SK-N-SH (cell line): ENCODE measurements at regions not wholly inside any gene's neighbourhood (a gene's known extent, or its start where the extent isn't known, plus 50 kb on each side); places are given as distances from the start of the nearest gene placed in this dataset.

Source experiments
- CTCF ChIA-PET: fragments of 300-600, 350-600 bp; formaldehyde crosslinking; extraction: SDS; loops from one replicate; lab custom pipeline; 2021; lab: Yijun Ruan, JAX
- POLR2A ChIA-PET: fragments of 350-600 bp; sonication (Branson Sonifier 250); formaldehyde crosslinking; extraction: SDS; loops from one replicate; lab custom pipeline; 2020; ENCODE audit warnings: antibody characterized with exemption, inconsistent platforms; lab: Yijun Ruan, JAX
- DNase-seq: peaks from one replicate; pipeline ENCODE4 v3.0.0; 2012
- H2AFZ ChIP-seq: fragments of 200-600 bp; sonication (generic); 2 replicates; pipeline ENCODE4 v1.8.1; 2016; ENCODE audit warnings: antibody characterized with exemption, mild to moderate bottlenecking, low read depth
- H3F3A ChIP-seq: fragments of 200-600 bp; sonication (generic); replicated peaks from 2 replicates; pipeline ENCODE3; 2016; ENCODE audit warnings: antibody characterized with exemption, mild to moderate bottlenecking; ENCODE audit not compliant: insufficient read depth
- H3K27ac ChIP-seq, 2 experiments: fragments of 200-500 bp in 1 of 2; fragments of 200-600 bp in 1 of 2; sonication (Bioruptor generic) in 1 of 2; sonication (generic), shearing (Covaris generic) in 1 of 2; 2 replicates each; pipeline versions ENCODE4 v1.5.1 to v1.6.1; 2014 to 2016; ENCODE audit warnings: low read depth in 2 of 2, inconsistent platforms in 1 of 2, low read length in 1 of 2, mild to moderate bottlenecking in 1 of 2, mixed read lengths in 1 of 2
- H3K27me3 ChIP-seq: fragments of 200-600 bp; sonication (generic), shearing (Covaris generic); 2 replicates; pipeline ENCODE4 v1.6.1; 2016; ENCODE audit warnings: mixed run types; ENCODE audit not compliant: insufficient read depth
- H3K36me3 ChIP-seq, 2 experiments: fragments of 200-500 bp in 1 of 2; fragments of 200-600 bp in 1 of 2; sonication (Bioruptor generic) in 1 of 2; sonication (generic) in 1 of 2; replicated peaks in 1 of 2; 2 replicates each; pipeline versions ENCODE3 to v1.5.1; 2014 to 2016; ENCODE audit warnings: low read length in 1 of 2, mild to moderate bottlenecking in 1 of 2; ENCODE audit not compliant: insufficient read depth in 2 of 2, control insufficient read depth in 1 of 2
- H3K4me1 ChIP-seq, 2 experiments: fragments of 200-500 bp in 1 of 2; fragments of 200-600 bp in 1 of 2; sonication (Bioruptor generic) in 1 of 2; sonication (generic), shearing (Covaris generic) in 1 of 2; 2 replicates each; pipeline versions ENCODE4 v1.5.1 to v1.6.1; 2014 to 2016; ENCODE audit warnings: low read depth in 1 of 2, low read length in 1 of 2, mixed run types in 1 of 2; ENCODE audit not compliant: insufficient read depth in 2 of 2, control insufficient read depth in 1 of 2
- H3K4me2 ChIP-seq: fragments of 200-600 bp; sonication (generic), shearing (Covaris generic); 2 replicates; pipeline ENCODE4 v1.6.1; 2017; ENCODE audit warnings: mixed run types
- H3K4me3 ChIP-seq, 2 experiments: fragments of 200-500 bp in 1 of 2; fragments of 200-600 bp in 1 of 2; sonication (Bioruptor generic) in 1 of 2; sonication (generic), shearing (Covaris generic) in 1 of 2; 2 replicates each; pipeline versions ENCODE4 v1.5.1 to v1.8.1; 2014 to 2016; ENCODE audit warnings: low read depth in 2 of 2, inconsistent platforms in 1 of 2, low read length in 1 of 2, mild to moderate bottlenecking in 1 of 2, mixed read lengths in 1 of 2, moderate library complexity in 1 of 2
- H3K79me2 ChIP-seq: fragments of 200-600 bp; sonication (generic); 2 replicates; pipeline ENCODE4 v1.8.1; 2017; ENCODE audit warnings: mild to moderate bottlenecking; ENCODE audit not compliant: insufficient read depth
- H3K9ac ChIP-seq: fragments of 200-600 bp; sonication (generic); 2 replicates; pipeline ENCODE4 v1.6.1; 2017; ENCODE audit warnings: mixed run types
- H3K9me2 ChIP-seq: fragments of 200-600 bp; sonication (generic); 2 replicates; pipeline ENCODE4 v1.6.1; 2017; ENCODE audit warnings: mixed run types
- H3K9me3 ChIP-seq: fragments of 200-600 bp; sonication (generic); 2 replicates; pipeline ENCODE4 v1.6.1; 2017; ENCODE audit warnings: mixed run types, mild to moderate bottlenecking, moderate library complexity
- H4K20me1 ChIP-seq: fragments of 200-600 bp; sonication (generic); 2 replicates; pipeline ENCODE4 v1.6.1; 2017; ENCODE audit warnings: mild to moderate bottlenecking, mixed run types; ENCODE audit not compliant: insufficient read depth
- CHD2 ChIP-seq: fragments of 150-350 bp; IDR thresholded peaks from 2 replicates; pipeline ENCODE4 v1.6.1; 2018; ENCODE audit warnings: low read length; ENCODE audit not compliant: partially characterized antibody
- EZH2phosphoT487 ChIP-seq: fragments of 200-600 bp; sonication (generic); IDR thresholded peaks from 2 replicates; pipeline ENCODE4 v1.6.1; 2017; ENCODE audit warnings: low read depth, mixed run types, mild to moderate bottlenecking, antibody characterized with exemption, moderate library complexity, borderline replicate concordance
- FOXM1 ChIP-seq: IDR thresholded peaks from 2 replicates; pipeline ENCODE4 v1.4.0; 2012; ENCODE audit warnings: low read depth, mild to moderate bottlenecking
- GABPA ChIP-seq: IDR thresholded peaks from 2 replicates; pipeline ENCODE4 v1.4.0; 2012; ENCODE audit warnings: low read depth, mild to moderate bottlenecking
- GATA2 ChIP-seq: sonication (generic); formaldehyde crosslinking; IDR thresholded peaks from 2 replicates; pipeline ENCODE4 v1.5.0; 2020; ENCODE audit warnings: mild to moderate bottlenecking, missing genetic modification reagents
- JUND ChIP-seq: IDR thresholded peaks from 2 replicates; pipeline ENCODE4 v1.4.0; 2012
- MEF2A ChIP-seq: IDR thresholded peaks from 2 replicates; pipeline ENCODE4 v1.4.0; 2012; ENCODE audit warnings: low read depth, borderline replicate concordance
- POLR2AphosphoS5 ChIP-seq: IDR thresholded peaks from 2 replicates; pipeline ENCODE4 v1.6.1; 2012; ENCODE audit warnings: low read depth, low read length
- RAD21 ChIP-seq: IDR thresholded peaks from 2 replicates; pipeline ENCODE4 v1.6.1; 2012; ENCODE audit warnings: mild to moderate bottlenecking, low read length
- RXRA ChIP-seq: IDR thresholded peaks from 2 replicates; pipeline ENCODE4 v1.4.0; 2012; ENCODE audit warnings: low read depth, mild to moderate bottlenecking, borderline replicate concordance
- SIN3A ChIP-seq: IDR thresholded peaks from 2 replicates; pipeline ENCODE4 v1.6.1; 2012; ENCODE audit warnings: low read depth, mild to moderate bottlenecking, low read length, moderate library complexity, borderline replicate concordance
- SMC3 ChIP-seq: IDR thresholded peaks from 2 replicates; pipeline ENCODE4 v1.6.1; 2012; ENCODE audit warnings: low read depth, low read length, improper control_type of control experiment
- YY1 ChIP-seq: IDR thresholded peaks from 2 replicates; pipeline ENCODE4 v1.4.0; 2012; ENCODE audit warnings: low read depth, mild to moderate bottlenecking
- WGBS: methylation state at CpG from one replicate; pipeline ENCODE4 v1.1.6; 2017; ENCODE audit warnings: low lambda C conversion rate; 5-methylcytosine and 5-hydroxymethylcytosine counted together
- TF ChIP-seq, protein P1 (sequence below): IDR thresholded peaks from 2 replicates; pipeline ENCODE4; 2012
- TF ChIP-seq, protein P2 (sequence below): fragments of 200-600 bp; sonication (generic); IDR thresholded peaks from 2 replicates; pipeline ENCODE4 v1.6.1; 2017; ENCODE audit warnings: antibody characterized with exemption, mild to moderate bottlenecking, moderate library complexity
- TF ChIP-seq, protein P3 (sequence below): IDR thresholded peaks from 2 replicates; pipeline ENCODE4 v1.4.0; 2012; ENCODE audit warnings: low read depth
- TF ChIP-seq, protein P4 (sequence below): IDR thresholded peaks from 2 replicates; pipeline ENCODE4 v1.6.1; 2012; ENCODE audit warnings: mild to moderate bottlenecking, low read depth, low read length, moderate library complexity
- TF ChIP-seq, protein P5 (sequence below): fragments of 150-350 bp; IDR thresholded peaks from 2 replicates; pipeline ENCODE4 v1.6.1; 2016; ENCODE audit warnings: mild to moderate bottlenecking, low read depth, low read length
- TF ChIP-seq, protein P6 (sequence below): fragments of 150-350 bp; IDR thresholded peaks from 2 replicates; pipeline ENCODE4 v1.6.1; 2017; ENCODE audit warnings: antibody characterized with exemption, low read length, low read depth, borderline replicate concordance

DNA sequence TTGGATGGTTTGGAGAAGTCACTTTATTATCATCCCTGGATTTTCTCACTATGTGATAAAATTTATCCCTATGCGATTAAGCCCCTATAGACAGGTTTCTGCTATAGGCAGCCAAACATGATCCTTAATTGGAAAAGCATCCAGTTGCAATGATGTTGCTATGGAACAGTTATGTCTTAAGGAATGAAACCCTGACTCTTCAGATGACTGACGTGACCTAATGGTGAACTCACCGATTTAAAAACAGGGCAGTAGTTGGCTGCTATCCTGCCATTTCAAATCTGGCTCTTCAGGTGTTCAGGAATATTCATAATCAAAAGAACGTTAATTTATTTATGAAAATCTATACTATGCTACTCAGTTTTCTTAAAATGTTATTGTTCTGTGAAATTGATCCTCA, 106.8 kb upstream of the ROBO1 start:
- no peak for TF ChIP-seq YY1
- TF ChIP-seq GABPA = no peak
- TF ChIP-seq RAD21 = no peak
- TF ChIP-seq, protein P1, sequence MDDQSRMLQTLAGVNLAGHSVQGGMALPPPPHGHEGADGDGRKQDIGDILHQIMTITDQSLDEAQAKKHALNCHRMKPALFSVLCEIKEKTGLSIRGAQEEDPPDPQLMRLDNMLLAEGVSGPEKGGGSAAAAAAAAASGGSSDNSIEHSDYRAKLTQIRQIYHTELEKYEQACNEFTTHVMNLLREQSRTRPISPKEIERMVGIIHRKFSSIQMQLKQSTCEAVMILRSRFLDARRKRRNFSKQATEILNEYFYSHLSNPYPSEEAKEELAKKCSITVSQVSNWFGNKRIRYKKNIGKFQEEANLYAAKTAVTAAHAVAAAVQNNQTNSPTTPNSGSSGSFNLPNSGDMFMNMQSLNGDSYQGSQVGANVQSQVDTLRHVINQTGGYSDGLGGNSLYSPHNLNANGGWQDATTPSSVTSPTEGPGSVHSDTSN = no peak
- TF ChIP-seq, protein P2, sequence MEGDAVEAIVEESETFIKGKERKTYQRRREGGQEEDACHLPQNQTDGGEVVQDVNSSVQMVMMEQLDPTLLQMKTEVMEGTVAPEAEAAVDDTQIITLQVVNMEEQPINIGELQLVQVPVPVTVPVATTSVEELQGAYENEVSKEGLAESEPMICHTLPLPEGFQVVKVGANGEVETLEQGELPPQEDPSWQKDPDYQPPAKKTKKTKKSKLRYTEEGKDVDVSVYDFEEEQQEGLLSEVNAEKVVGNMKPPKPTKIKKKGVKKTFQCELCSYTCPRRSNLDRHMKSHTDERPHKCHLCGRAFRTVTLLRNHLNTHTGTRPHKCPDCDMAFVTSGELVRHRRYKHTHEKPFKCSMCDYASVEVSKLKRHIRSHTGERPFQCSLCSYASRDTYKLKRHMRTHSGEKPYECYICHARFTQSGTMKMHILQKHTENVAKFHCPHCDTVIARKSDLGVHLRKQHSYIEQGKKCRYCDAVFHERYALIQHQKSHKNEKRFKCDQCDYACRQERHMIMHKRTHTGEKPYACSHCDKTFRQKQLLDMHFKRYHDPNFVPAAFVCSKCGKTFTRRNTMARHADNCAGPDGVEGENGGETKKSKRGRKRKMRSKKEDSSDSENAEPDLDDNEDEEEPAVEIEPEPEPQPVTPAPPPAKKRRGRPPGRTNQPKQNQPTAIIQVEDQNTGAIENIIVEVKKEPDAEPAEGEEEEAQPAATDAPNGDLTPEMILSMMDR = no peak
- TF ChIP-seq, protein P3, sequence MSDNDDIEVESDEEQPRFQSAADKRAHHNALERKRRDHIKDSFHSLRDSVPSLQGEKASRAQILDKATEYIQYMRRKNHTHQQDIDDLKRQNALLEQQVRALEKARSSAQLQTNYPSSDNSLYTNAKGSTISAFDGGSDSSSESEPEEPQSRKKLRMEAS = no peak
- TF ChIP-seq GATA2 (CRISPR knock-in tag) = no peak
- TF ChIP-seq, protein P4, sequence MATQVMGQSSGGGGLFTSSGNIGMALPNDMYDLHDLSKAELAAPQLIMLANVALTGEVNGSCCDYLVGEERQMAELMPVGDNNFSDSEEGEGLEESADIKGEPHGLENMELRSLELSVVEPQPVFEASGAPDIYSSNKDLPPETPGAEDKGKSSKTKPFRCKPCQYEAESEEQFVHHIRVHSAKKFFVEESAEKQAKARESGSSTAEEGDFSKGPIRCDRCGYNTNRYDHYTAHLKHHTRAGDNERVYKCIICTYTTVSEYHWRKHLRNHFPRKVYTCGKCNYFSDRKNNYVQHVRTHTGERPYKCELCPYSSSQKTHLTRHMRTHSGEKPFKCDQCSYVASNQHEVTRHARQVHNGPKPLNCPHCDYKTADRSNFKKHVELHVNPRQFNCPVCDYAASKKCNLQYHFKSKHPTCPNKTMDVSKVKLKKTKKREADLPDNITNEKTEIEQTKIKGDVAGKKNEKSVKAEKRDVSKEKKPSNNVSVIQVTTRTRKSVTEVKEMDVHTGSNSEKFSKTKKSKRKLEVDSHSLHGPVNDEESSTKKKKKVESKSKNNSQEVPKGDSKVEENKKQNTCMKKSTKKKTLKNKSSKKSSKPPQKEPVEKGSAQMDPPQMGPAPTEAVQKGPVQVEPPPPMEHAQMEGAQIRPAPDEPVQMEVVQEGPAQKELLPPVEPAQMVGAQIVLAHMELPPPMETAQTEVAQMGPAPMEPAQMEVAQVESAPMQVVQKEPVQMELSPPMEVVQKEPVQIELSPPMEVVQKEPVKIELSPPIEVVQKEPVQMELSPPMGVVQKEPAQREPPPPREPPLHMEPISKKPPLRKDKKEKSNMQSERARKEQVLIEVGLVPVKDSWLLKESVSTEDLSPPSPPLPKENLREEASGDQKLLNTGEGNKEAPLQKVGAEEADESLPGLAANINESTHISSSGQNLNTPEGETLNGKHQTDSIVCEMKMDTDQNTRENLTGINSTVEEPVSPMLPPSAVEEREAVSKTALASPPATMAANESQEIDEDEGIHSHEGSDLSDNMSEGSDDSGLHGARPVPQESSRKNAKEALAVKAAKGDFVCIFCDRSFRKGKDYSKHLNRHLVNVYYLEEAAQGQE = no peak
- no peak for TF ChIP-seq SMC3
- no peak for TF ChIP-seq FOXM1
- no peak for TF ChIP-seq CHD2
- TF ChIP-seq, protein P5, sequence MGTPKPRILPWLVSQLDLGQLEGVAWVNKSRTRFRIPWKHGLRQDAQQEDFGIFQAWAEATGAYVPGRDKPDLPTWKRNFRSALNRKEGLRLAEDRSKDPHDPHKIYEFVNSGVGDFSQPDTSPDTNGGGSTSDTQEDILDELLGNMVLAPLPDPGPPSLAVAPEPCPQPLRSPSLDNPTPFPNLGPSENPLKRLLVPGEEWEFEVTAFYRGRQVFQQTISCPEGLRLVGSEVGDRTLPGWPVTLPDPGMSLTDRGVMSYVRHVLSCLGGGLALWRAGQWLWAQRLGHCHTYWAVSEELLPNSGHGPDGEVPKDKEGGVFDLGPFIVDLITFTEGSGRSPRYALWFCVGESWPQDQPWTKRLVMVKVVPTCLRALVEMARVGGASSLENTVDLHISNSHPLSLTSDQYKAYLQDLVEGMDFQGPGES = no peak
- no peak for TF ChIP-seq POLR2AphosphoS5
- no peak for TF ChIP-seq SIN3A
- TF ChIP-seq, protein P6, sequence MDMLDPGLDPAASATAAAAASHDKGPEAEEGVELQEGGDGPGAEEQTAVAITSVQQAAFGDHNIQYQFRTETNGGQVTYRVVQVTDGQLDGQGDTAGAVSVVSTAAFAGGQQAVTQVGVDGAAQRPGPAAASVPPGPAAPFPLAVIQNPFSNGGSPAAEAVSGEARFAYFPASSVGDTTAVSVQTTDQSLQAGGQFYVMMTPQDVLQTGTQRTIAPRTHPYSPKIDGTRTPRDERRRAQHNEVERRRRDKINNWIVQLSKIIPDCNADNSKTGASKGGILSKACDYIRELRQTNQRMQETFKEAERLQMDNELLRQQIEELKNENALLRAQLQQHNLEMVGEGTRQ = no peak
- TF ChIP-seq JUND = no peak
- TF ChIP-seq MEF2A = no peak
- TF ChIP-seq EZH2phosphoT487 = no peak
- TF ChIP-seq RXRA = no peak
- TF ChIP-seq, all 33 proteins: peak for 0
- Histone ChIP-seq H3K4me2 (no peak overlapping the region), H3K9me2 (no peaks in the 10 kb centered on the region), H2AFZ (no peak overlapping the region), H3K9me3 (no peaks in the 10 kb centered on the region), H3F3A (no peaks in the 10 kb centered on the region), H3K79me2 (no peaks in the 10 kb centered on the region), H3K4me1 (no peaks in the 10 kb centered on the region), H4K20me1 (no peaks in the 10 kb centered on the region), H3K4me3 (no peak overlapping the region), H3K36me3 (no peaks in the 10 kb centered on the region), H3K9ac (no peak overlapping the region), H3K27me3 (no peaks in the 10 kb centered on the region), H3K27ac (no peak overlapping the region)
- ChIA-PET POLR2A (no interaction called here), CTCF (no interaction called here)
- DNase-seq = no peak
- WGBS = 66% methylated on average over 4 of the region's 4 CpGs
